Hepatocyte (in vitro differentiated cells): ENCODE measurements at regions not wholly inside any gene's neighbourhood (a gene's known extent, or its start where the extent isn't known, plus 50 kb on each side); places are given as distances from the start of the nearest gene placed in this dataset.

Source experiments
- DNase-seq: peaks from one replicate; pipeline ENCODE4 v3.0.0-alpha.2; 2016; ENCODE audit warnings: low spot score
- H2AFZ ChIP-seq: fragments of 200-600 bp; sonication (generic); 2 replicates; pipeline ENCODE4 v1.6.0; 2016; ENCODE audit warnings: antibody characterized with exemption, mild to moderate bottlenecking
- H3K27ac ChIP-seq: fragments of 200-600 bp; sonication (generic); 2 replicates; pipeline ENCODE4 v1.5.1; 2016; ENCODE audit warnings: mild to moderate bottlenecking
- H3K27me3 ChIP-seq: fragments of 200-600 bp; sonication (generic); 2 replicates; pipeline ENCODE4 v1.6.1; 2016
- H3K36me3 ChIP-seq: fragments of 200-600 bp; sonication (generic); replicated peaks from 2 replicates; pipeline ENCODE4 v1.5.1; 2016; ENCODE audit warnings: low read depth; ENCODE audit not compliant: insufficient read depth
- H3K4me1 ChIP-seq: fragments of 200-600 bp; sonication (generic); 2 replicates; pipeline ENCODE4 v1.5.1; 2016; ENCODE audit warnings: mild to moderate bottlenecking, moderate library complexity; ENCODE audit not compliant: insufficient read depth
- H3K4me2 ChIP-seq: fragments of 200-600 bp; sonication (generic); 2 replicates; pipeline ENCODE4 v1.6.0; 2016
- H3K4me3 ChIP-seq: fragments of 200-600 bp; sonication (generic); 2 replicates; pipeline ENCODE4 v1.5.1; 2016; ENCODE audit warnings: mild to moderate bottlenecking
- H3K79me2 ChIP-seq: fragments of 200-600 bp; sonication (generic); 2 replicates; pipeline ENCODE4 v1.6.0; 2017; ENCODE audit warnings: mild to moderate bottlenecking
- H3K9me2 ChIP-seq: fragments of 200-600 bp; sonication (generic); replicated peaks from 2 replicates; pipeline ENCODE4 v1.6.0; 2017; ENCODE audit warnings: mild to moderate bottlenecking; ENCODE audit not compliant: insufficient read depth
- H3K9me3 ChIP-seq: fragments of 200-600 bp; sonication (generic); 2 replicates; pipeline ENCODE4 v1.5.1; 2016; ENCODE audit warnings: low read depth, mild to moderate bottlenecking
- H4K20me1 ChIP-seq: fragments of 200-600 bp; sonication (generic); 2 replicates; pipeline ENCODE4 v1.6.0; 2016; ENCODE audit warnings: mild to moderate bottlenecking; ENCODE audit not compliant: insufficient read depth, poor library complexity, severe bottlenecking
- CTCF ChIP-seq: fragments of 200-600 bp; sonication (generic); IDR thresholded peaks from 2 replicates; pipeline ENCODE4 v1.5.1; 2016; ENCODE audit warnings: antibody characterized with exemption, mild to moderate bottlenecking; ENCODE audit not compliant: poor library complexity
- EZH2 ChIP-seq: fragments of 200-600 bp; sonication (generic); IDR thresholded peaks from 2 replicates; pipeline ENCODE4 v1.6.1; 2016; ENCODE audit warnings: antibody characterized with exemption, mild to moderate bottlenecking, borderline replicate concordance
- EZH2phosphoT487 ChIP-seq: fragments of 200-600 bp; sonication (generic); IDR thresholded peaks from one replicate; pipeline ENCODE4 v1.6.1; 2018; ENCODE audit warnings: antibody characterized with exemption, mild to moderate bottlenecking, low read depth, moderate library complexity; ENCODE audit not compliant: unreplicated experiment, severe bottlenecking
- WGBS: methylation state at CpG from one replicate; pipeline ENCODE4 v1.1.6; 2016; ENCODE audit warnings: low lambda C conversion rate; ENCODE audit errors: missing lambda C conversion rate; 5-methylcytosine and 5-hydroxymethylcytosine counted together

GRCh38 chr4:178894126-178894525, 1451.9 kb upstream of the AGA start:
- Histone ChIP-seq H3K9me2 (no peaks in the 10 kb centered on the region), H3K27me3 (no peaks in the 10 kb centered on the region), H3K36me3 (no peaks in the 10 kb centered on the region), H3K27ac (no peak overlapping the region), H4K20me1 (no peaks in the 10 kb centered on the region), H3K9me3 (no peaks in the 10 kb centered on the region), H3K79me2 (no peaks in the 10 kb centered on the region), H3K4me1 (no peaks in the 10 kb centered on the region), H2AFZ (no peak overlapping the region), H3K4me3 (no peak overlapping the region), H3K4me2 (no peak overlapping the region)
- 91% methylated on average over 9 of the region's 9 CpGs for WGBS
- no peak for TF ChIP-seq CTCF
- no peak for TF ChIP-seq EZH2phosphoT487
- TF ChIP-seq EZH2 = no peak
- DNase-seq = no peak

- WGBS = 93% methylated on average over 2 of the region's 2 CpGs
Measured at GRCh38 chr4:178899084-178899483, 1456.8 kb upstream of the AGA start.

GRCh38 chr4:178917756-178918155, 1475.5 kb upstream of the AGA start:
- WGBS = 17% methylated on average over 1 of the region's 1 CpG
- no peaks in the 10 kb centered on the region for H3K4me1 ChIP-seq
- no peak for TF ChIP-seq EZH2
- TF ChIP-seq EZH2phosphoT487 = no peak
- TF ChIP-seq CTCF = no peak
- no peaks in the 10 kb centered on the region for H3K36me3 ChIP-seq
- H3K9me3 ChIP-seq = no peaks in the 10 kb centered on the region
- no peak overlapping the region for H3K4me3 ChIP-seq
- no peaks in the 10 kb centered on the region for H3K9me2 ChIP-seq
- DNase-seq = no peak
- no peak overlapping the region for H2AFZ ChIP-seq
- no peak overlapping the region for H3K4me2 ChIP-seq
- no peaks in the 10 kb centered on the region for H3K79me2 ChIP-seq
- no peak overlapping the region for H3K27ac ChIP-seq
- no peaks in the 10 kb centered on the region for H4K20me1 ChIP-seq
- H3K27me3 ChIP-seq = no peaks in the 10 kb centered on the region

More at GRCh38 chr4:178899084-178899483, 1456.8 kb upstream of the AGA start:
- Histone ChIP-seq H3K4me2 (no peak overlapping the region), H3K79me2 (no peaks in the 10 kb centered on the region), H3K4me3 (no peak overlapping the region), H2AFZ (no peak overlapping the region), H3K9me3 (no peaks in the 10 kb centered on the region), H3K9me2 (no peaks in the 10 kb centered on the region), H4K20me1 (no peaks in the 10 kb centered on the region), H3K4me1 (no peaks in the 10 kb centered on the region), H3K27me3 (no peaks in the 10 kb centered on the region), H3K27ac (no peak overlapping the region), H3K36me3 (no peaks in the 10 kb centered on the region)
- no peak for DNase-seq
- no peak for TF ChIP-seq EZH2phosphoT487
- TF ChIP-seq EZH2 = no peak
- no peak for TF ChIP-seq CTCF

- Histone ChIP-seq H3K4me1 (no peaks in the 10 kb centered on the region), H4K20me1 (no peaks in the 10 kb centered on the region), H3K27me3 (no peaks in the 10 kb centered on the region), H3K27ac (no peak overlapping the region), H3K9me2 (no peaks in the 10 kb centered on the region), H2AFZ (no peak overlapping the region), H3K9me3 (no peaks in the 10 kb centered on the region), H3K36me3 (no peaks in the 10 kb centered on the region), H3K4me3 (no peak overlapping the region), H3K4me2 (no peak overlapping the region), H3K79me2 (no peaks in the 10 kb centered on the region)
- TF ChIP-seq EZH2 = no peak
- TF ChIP-seq CTCF = no peak
- TF ChIP-seq EZH2phosphoT487 = no peak
- DNase-seq = no peak
- 63% methylated on average over 1 of the region's 1 CpG for WGBS
Measured at GRCh38 chr4:178937130-178937529, 1494.9 kb upstream of the AGA start.
